NCI-H146 treated with DMSO at 0.1 percent for 48 hours (cell line): ENCODE measurements at regions not wholly inside any gene's neighbourhood (a gene's known extent, or its start where the extent isn't known, plus 50 kb on each side); places are given as distances from the start of the nearest gene placed in this dataset.
"Not testable (repeated sequence)": the region's sequence is repeated elsewhere in the genome, so short reads cannot be mapped to it uniquely, and the experiment has no call there.

Experiments
- DNase-seq: peaks from one replicate; lab custom pipeline; 2025; ENCODE audit not compliant: unreplicated experiment; lab: John Stamatoyannopoulos, UW

GRCh38 chr1:199561334-199561733 lies 466.2 kb upstream of the NR5A2 start:
- DNase-seq = no peak

- DNase-seq = no peak
Measured at GRCh38 chr1:199573047-199573446, 454.5 kb upstream of the NR5A2 start.

- DNase-seq = no peak
Measured at GRCh38 chr1:199574950-199575349, 452.6 kb upstream of the NR5A2 start.

GRCh38 chr1:199580300-199580699 lies 447.2 kb upstream of the NR5A2 start:
- no peak for DNase-seq

- DNase-seq = no peak
Measured at GRCh38 chr1:199585392-199585791, 442.1 kb upstream of the NR5A2 start.

GRCh38 chr1:199590708-199591107 lies 436.8 kb upstream of the NR5A2 start:
- DNase-seq = no peak

GRCh38 chr1:199591468-199591867 lies 436.0 kb upstream of the NR5A2 start:
- DNase-seq = no peak

- DNase-seq = no peak
Measured at GRCh38 chr1:199593475-199593874, 434.0 kb upstream of the NR5A2 start.

GRCh38 chr1:199596448-199596847 lies 431.1 kb upstream of the NR5A2 start:
- not testable (repeated sequence) for DNase-seq

GRCh38 chr1:199597152-199597551 lies 430.4 kb upstream of the NR5A2 start:
- DNase-seq = no peak

GRCh38 chr1:199608414-199608813 lies 419.1 kb upstream of the NR5A2 start:
- DNase-seq = no peak

- DNase-seq = no peak
Measured at GRCh38 chr1:199612976-199613774, 414.3 kb upstream of the NR5A2 start.

- DNase-seq = no peak
Measured at GRCh38 chr1:199616947-199617346, 410.6 kb upstream of the NR5A2 start.

- no peak for DNase-seq
Measured at GRCh38 chr1:199619223-199619622, 408.3 kb upstream of the NR5A2 start.

- DNase-seq = not testable (repeated sequence)
Measured at GRCh38 chr1:199626228-199626627, 401.3 kb upstream of the NR5A2 start.

- DNase-seq = no peak
Measured at GRCh38 chr1:199629624-199630023, 397.9 kb upstream of the NR5A2 start.

- no peak for DNase-seq
Measured at GRCh38 chr1:199639453-199639852, 388.1 kb upstream of the NR5A2 start.

- no peak for DNase-seq
Measured at GRCh38 chr1:199641531-199641930, 386.0 kb upstream of the NR5A2 start.

- DNase-seq = no peak
Measured at GRCh38 chr1:199644912-199645311, 382.6 kb upstream of the NR5A2 start.

GRCh38 chr1:199646761-199647160 lies 380.7 kb upstream of the NR5A2 start:
- DNase-seq = no peak

- no peak for DNase-seq
Measured at GRCh38 chr1:199657449-199657848, 370.1 kb upstream of the NR5A2 start.

GRCh38 chr1:199660071-199660470 lies 367.4 kb upstream of the NR5A2 start:
- no peak for DNase-seq

GRCh38 chr1:199665371-199665770 lies 362.1 kb upstream of the NR5A2 start:
- DNase-seq = no peak
